ENCODE measurements at regions not wholly inside any gene's neighbourhood (a gene's known extent, or its start where the extent isn't known, plus 50 kb on each side); places are given as distances from the start of the nearest gene placed in this dataset.
"Not testable (repeated sequence)": the region's sequence is repeated elsewhere in the genome, so short reads cannot be mapped to it uniquely, and the experiment has no call there.

DNA sequence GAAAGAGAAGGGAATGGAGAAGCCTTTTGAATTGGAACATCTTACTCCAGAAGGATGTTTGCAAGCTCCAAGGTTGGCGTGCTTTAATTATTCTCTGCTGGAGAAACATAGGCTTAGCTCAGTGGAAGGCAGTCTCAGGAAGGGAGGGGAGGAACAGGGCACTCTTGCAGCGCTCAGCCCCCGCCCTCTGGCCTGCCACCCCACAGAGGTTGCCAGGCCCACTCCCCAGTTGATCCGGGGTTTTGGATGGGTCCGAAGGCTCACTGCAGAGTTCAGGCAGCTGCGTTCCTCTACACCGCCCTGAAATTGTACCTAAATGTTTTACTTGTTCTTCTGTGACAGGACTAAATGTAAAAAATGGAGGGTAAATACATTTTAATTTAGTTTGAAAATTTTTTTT lies 155.2 kb upstream of the DTNBP1 start:
- H3K18ac ChIP-seq (ENCODE audit: low read length), result no peak overlapping the region
- no peak overlapping the region for H4K8ac ChIP-seq (ENCODE audit: low read depth, low read length)
- H3K79me1 ChIP-seq (ENCODE audit: low read depth, low read length), result no peaks in the 10 kb centered on the region
- no peak overlapping the region for H2AFZ ChIP-seq (ENCODE audit: low read length)
- H3K4me1 ChIP-seq (ENCODE audit: control insufficient read depth in 2 of 2, insufficient read depth in 1 of 2, low read depth in 1 of 2, low read length in 2 of 2), result no peaks in the 10 kb centered on the region
- no peak for DNase-seq (ENCODE audit: low spot score)
- H2BK120ac ChIP-seq (ENCODE audit: low read depth, low read length), result no peak overlapping the region
- H3K23ac ChIP-seq (ENCODE audit: low read depth, low read length, poor library complexity), result no peak overlapping the region
- H2BK12ac ChIP-seq (ENCODE audit: low read length), result no peak overlapping the region
- WGBS, 2 donors (ENCODE audit: extremely low coverage in 2 of 2, insufficient read length in 2 of 2, insufficient replicate concordance in 1 of 2), result no CpG with 5 or more reads among the region's 7 CpGs
- H3K9me3 ChIP-seq (replicated peaks in 1 of 2; ENCODE audit: control insufficient read depth in 2 of 2, insufficient read depth in 1 of 2, low read depth in 1 of 2, low read length in 2 of 2), result no peaks in the 10 kb centered on the region
- no peak overlapping the region for H3K9ac ChIP-seq (ENCODE audit: low read depth, low read length, poor library complexity)
- H2BK5ac ChIP-seq (ENCODE audit: low read length), result no peak overlapping the region
- H4K91ac ChIP-seq (ENCODE audit: low read depth, low read length, poor library complexity), result no peak overlapping the region
- no peak overlapping the region for H3K4ac ChIP-seq (ENCODE audit: low read length)
- no peak overlapping the region for H3K14ac ChIP-seq (ENCODE audit: low read length)
- no peak overlapping the region for H3K4me3 ChIP-seq (ENCODE audit: low read length in 2 of 2)
- H2AK5ac ChIP-seq (ENCODE audit: low read depth, low read length), result no peak overlapping the region
- no peak overlapping the region for H3K27ac ChIP-seq (replicated peaks; ENCODE audit: low read length)
- no peak overlapping the region for H3K4me2 ChIP-seq (ENCODE audit: insufficient read depth, low read length, poor library complexity, severe bottlenecking)
- H3K27me3 ChIP-seq (ENCODE audit: control insufficient read depth in 3 of 3, insufficient read depth in 3 of 3, low read depth in 1 of 3, low read length in 3 of 3), result no peaks in the 10 kb centered on the region
- H2BK15ac ChIP-seq (ENCODE audit: low read length), result no peak overlapping the region
- no peaks in the 10 kb centered on the region for H3K36me3 ChIP-seq (replicated peaks in 1 of 2; ENCODE audit: control insufficient read depth in 2 of 2, insufficient read depth in 2 of 2, low read length in 2 of 2)

- no peaks in the 10 kb centered on the region for H3K36me3 ChIP-seq (replicated peaks in 1 of 2; ENCODE audit: control insufficient read depth in 2 of 2, insufficient read depth in 2 of 2, low read length in 2 of 2)
- no peak overlapping the region for H2AFZ ChIP-seq (ENCODE audit: low read length)
- H3K9me3 ChIP-seq (replicated peaks in 1 of 2; ENCODE audit: control insufficient read depth in 2 of 2, insufficient read depth in 1 of 2, low read depth in 1 of 2, low read length in 2 of 2), result no peaks in the 10 kb centered on the region
- no peak overlapping the region for H2BK5ac ChIP-seq (ENCODE audit: low read length)
- no peaks in the 10 kb centered on the region for H3K79me1 ChIP-seq (ENCODE audit: low read depth, low read length)
- no CpG with 5 or more reads among the region's 4 CpGs for WGBS, 2 donors (ENCODE audit: extremely low coverage in 2 of 2, insufficient read length in 2 of 2, insufficient replicate concordance in 1 of 2)
- no peaks in the 10 kb centered on the region for H3K27me3 ChIP-seq (ENCODE audit: control insufficient read depth in 3 of 3, insufficient read depth in 3 of 3, low read depth in 1 of 3, low read length in 3 of 3)
- H3K4me2 ChIP-seq (ENCODE audit: insufficient read depth, low read length, poor library complexity, severe bottlenecking), result no peak overlapping the region
- no peak overlapping the region for H2AK5ac ChIP-seq (ENCODE audit: low read depth, low read length)
- H2BK120ac ChIP-seq (ENCODE audit: low read depth, low read length), result no peak overlapping the region
- H3K4me1 ChIP-seq (ENCODE audit: control insufficient read depth in 2 of 2, insufficient read depth in 1 of 2, low read depth in 1 of 2, low read length in 2 of 2), result no peaks in the 10 kb centered on the region
- no peak overlapping the region for H3K14ac ChIP-seq (ENCODE audit: low read length)
- DNase-seq (ENCODE audit: low spot score), result no peak
- H3K9ac ChIP-seq (ENCODE audit: low read depth, low read length, poor library complexity), result no peak overlapping the region
- H2BK15ac ChIP-seq (ENCODE audit: low read length), result no peak overlapping the region
- H2BK12ac ChIP-seq (ENCODE audit: low read length), result no peak overlapping the region
- no peak overlapping the region for H3K23ac ChIP-seq (ENCODE audit: low read depth, low read length, poor library complexity)
- no peak overlapping the region for H3K4ac ChIP-seq (ENCODE audit: low read length)
- H3K4me3 ChIP-seq (ENCODE audit: low read length in 2 of 2), result no peak overlapping the region
- no peak overlapping the region for H4K91ac ChIP-seq (ENCODE audit: low read depth, low read length, poor library complexity)
- H4K8ac ChIP-seq (ENCODE audit: low read depth, low read length), result no peak overlapping the region
- H3K18ac ChIP-seq (ENCODE audit: low read length), result no peak overlapping the region
- H3K27ac ChIP-seq (replicated peaks; ENCODE audit: low read length), result no peak overlapping the region
These were observed 154.3 kb upstream of the DTNBP1 start for GRCh38 chr6:15817100-15817499.

DNA sequence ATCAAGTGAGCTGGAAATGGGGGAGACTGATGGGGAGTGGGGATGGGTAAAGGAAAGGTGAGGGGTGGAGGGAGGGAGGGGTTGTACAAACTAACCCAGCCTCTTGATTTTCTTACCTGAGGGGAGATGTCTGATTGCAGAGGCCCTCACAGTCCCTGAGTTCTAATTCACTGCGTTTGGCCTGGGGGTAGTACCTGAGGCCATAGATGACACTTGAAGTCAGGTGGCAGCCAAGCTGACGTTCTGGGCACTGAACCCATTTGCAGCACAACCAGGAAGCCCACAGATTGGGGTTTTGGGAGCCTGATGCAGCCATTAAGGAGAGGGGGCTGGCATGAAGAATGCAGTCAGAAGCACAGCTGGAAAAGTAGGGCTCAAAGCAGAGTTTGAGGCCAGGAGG lies 153.8 kb upstream of the DTNBP1 start:
- H2AK5ac ChIP-seq (ENCODE audit: low read depth, low read length), result no peak overlapping the region
- H3K4me3 ChIP-seq (ENCODE audit: low read length in 2 of 2), result no peak overlapping the region
- H3K23ac ChIP-seq (ENCODE audit: low read depth, low read length, poor library complexity), result no peak overlapping the region
- no peak overlapping the region for H2BK5ac ChIP-seq (ENCODE audit: low read length)
- peak overlapping the region; percentile 39 for H3K18ac ChIP-seq (ENCODE audit: low read length)
- no peak overlapping the region for H4K8ac ChIP-seq (ENCODE audit: low read depth, low read length)
- H3K4me1 ChIP-seq (ENCODE audit: control insufficient read depth in 2 of 2, insufficient read depth in 1 of 2, low read depth in 1 of 2, low read length in 2 of 2), result no peaks in the 10 kb centered on the region
- no peak overlapping the region for H3K9ac ChIP-seq (ENCODE audit: low read depth, low read length, poor library complexity)
- no peaks in the 10 kb centered on the region for H3K79me1 ChIP-seq (ENCODE audit: low read depth, low read length)
- H3K27ac ChIP-seq (replicated peaks; ENCODE audit: low read length), result no peak overlapping the region
- DNase-seq (ENCODE audit: low spot score), result no peak
- no peak overlapping the region for H2BK120ac ChIP-seq (ENCODE audit: low read depth, low read length)
- no peak overlapping the region for H3K4ac ChIP-seq (ENCODE audit: low read length)
- no peak overlapping the region for H4K91ac ChIP-seq (ENCODE audit: low read depth, low read length, poor library complexity)
- no peaks in the 10 kb centered on the region for H3K9me3 ChIP-seq (replicated peaks in 1 of 2; ENCODE audit: control insufficient read depth in 2 of 2, insufficient read depth in 1 of 2, low read depth in 1 of 2, low read length in 2 of 2)
- H2AFZ ChIP-seq (ENCODE audit: low read length), result no peak overlapping the region
- H2BK12ac ChIP-seq (ENCODE audit: low read length), result no peak overlapping the region
- H3K36me3 ChIP-seq (replicated peaks in 1 of 2; ENCODE audit: control insufficient read depth in 2 of 2, insufficient read depth in 2 of 2, low read length in 2 of 2), result no peaks in the 10 kb centered on the region
- H3K27me3 ChIP-seq (ENCODE audit: control insufficient read depth in 3 of 3, insufficient read depth in 3 of 3, low read depth in 1 of 3, low read length in 3 of 3), result no peaks in the 10 kb centered on the region
- no CpG with 5 or more reads among the region's 2 CpGs for WGBS, 2 donors (ENCODE audit: extremely low coverage in 2 of 2, insufficient read length in 2 of 2, insufficient replicate concordance in 1 of 2)
- H3K4me2 ChIP-seq (ENCODE audit: insufficient read depth, low read length, poor library complexity, severe bottlenecking), result no peak overlapping the region
- no peak overlapping the region for H2BK15ac ChIP-seq (ENCODE audit: low read length)
- H3K14ac ChIP-seq (ENCODE audit: low read length), result no peak overlapping the region

GRCh38 chr6:15813698-15814097 lies 150.9 kb upstream of the DTNBP1 start:
- not testable (repeated sequence) for H2AK5ac ChIP-seq (ENCODE audit: low read depth, low read length); DNase-seq (ENCODE audit: low spot score); H2BK120ac ChIP-seq (ENCODE audit: low read depth, low read length); H3K79me1 ChIP-seq (ENCODE audit: low read depth, low read length); H3K27me3 ChIP-seq (ENCODE audit: control insufficient read depth in 3 of 3, insufficient read depth in 3 of 3, low read depth in 1 of 3, low read length in 3 of 3); H4K91ac ChIP-seq (ENCODE audit: low read depth, low read length, poor library complexity); H2BK15ac ChIP-seq (ENCODE audit: low read length); H3K18ac ChIP-seq (ENCODE audit: low read length); H3K9ac ChIP-seq (ENCODE audit: low read depth, low read length, poor library complexity); H3K4me1 ChIP-seq (ENCODE audit: control insufficient read depth in 2 of 2, insufficient read depth in 1 of 2, low read depth in 1 of 2, low read length in 2 of 2); H3K36me3 ChIP-seq (replicated peaks in 1 of 2; ENCODE audit: control insufficient read depth in 2 of 2, insufficient read depth in 2 of 2, low read length in 2 of 2); H2BK5ac ChIP-seq (ENCODE audit: low read length); H3K27ac ChIP-seq (replicated peaks; ENCODE audit: low read length); H2AFZ ChIP-seq (ENCODE audit: low read length); H3K14ac ChIP-seq (ENCODE audit: low read length); H4K8ac ChIP-seq (ENCODE audit: low read depth, low read length); H3K4me2 ChIP-seq (ENCODE audit: insufficient read depth, low read length, poor library complexity, severe bottlenecking); H3K4me3 ChIP-seq (ENCODE audit: low read length in 2 of 2); H3K9me3 ChIP-seq (replicated peaks in 1 of 2; ENCODE audit: control insufficient read depth in 2 of 2, insufficient read depth in 1 of 2, low read depth in 1 of 2, low read length in 2 of 2); H3K23ac ChIP-seq (ENCODE audit: low read depth, low read length, poor library complexity); H2BK12ac ChIP-seq (ENCODE audit: low read length); H3K4ac ChIP-seq (ENCODE audit: low read length)
- no CpG with 5 or more reads among the region's 5 CpGs for WGBS, 2 donors (ENCODE audit: extremely low coverage in 2 of 2, insufficient read length in 2 of 2, insufficient replicate concordance in 1 of 2)
